Keratinocyte (primary cell): ENCODE measurements at regions not wholly inside any gene's neighbourhood (a gene's known extent, or its start where the extent isn't known, plus 50 kb on each side); places are given as distances from the start of the nearest gene placed in this dataset.

Source experiments
- DNase-seq: peaks from one replicate; pipeline ENCODE4 v3.0.0-alpha.2; 2011; ENCODE audit warnings: low read depth, missing footprints, low spot score
- FAIRE-seq: peaks from 2 replicates; lab custom pipeline; 2011; peaks lifted over from hg19 to GRCh38; lab: Jason Lieb, UNC
- H2AFZ ChIP-seq: 2 replicates; pipeline ENCODE4 v1.6.0; 2012; ENCODE audit warnings: low read length, control low read depth, inconsistent platforms; ENCODE audit not compliant: control insufficient read depth
- H3K27ac ChIP-seq: 2 replicates; pipeline ENCODE4 v1.5.1; 2011; ENCODE audit warnings: low read length; ENCODE audit not compliant: control insufficient read depth, insufficient read depth
- H3K27me3 ChIP-seq: 3 replicates; pipeline ENCODE4 v1.6.0; 2011; ENCODE audit warnings: low read length; ENCODE audit not compliant: control insufficient read depth, insufficient read depth; ENCODE audit errors: extremely low read depth
- H3K36me3 ChIP-seq, 2 experiments: 2 replicates in 1 of 2; 3 replicates in 1 of 2; pipeline ENCODE4 v1.5.1; 2011; ENCODE audit warnings: low read length in 2 of 2, mild to moderate bottlenecking in 1 of 2; ENCODE audit not compliant: control insufficient read depth in 2 of 2, insufficient read depth in 2 of 2; ENCODE audit errors: extremely low read depth in 1 of 2
- H3K4me1 ChIP-seq: 3 replicates; pipeline ENCODE4 v1.5.1; 2011; ENCODE audit warnings: low read length; ENCODE audit not compliant: control insufficient read depth, insufficient read depth; ENCODE audit errors: extremely low read depth
- H3K4me2 ChIP-seq: 3 replicates; pipeline ENCODE4 v1.6.0; 2011; ENCODE audit warnings: low read depth, low read length; ENCODE audit not compliant: control insufficient read depth, insufficient read depth; ENCODE audit errors: extremely low read depth
- H3K4me3 ChIP-seq, 3 experiments: fragments of 200-600 bp in 1 of 3; sonication (generic) in 1 of 3; 2 replicates in 2 of 3; 3 replicates in 1 of 3; pipeline ENCODE4 v1.5.1; 2011 to 2016; ENCODE audit warnings: low read length in 3 of 3, mild to moderate bottlenecking in 3 of 3, control low read depth in 2 of 3, inconsistent platforms in 1 of 3, low read depth in 1 of 3, mixed read lengths in 1 of 3, mixed run types in 1 of 3, moderate library complexity in 1 of 3; ENCODE audit not compliant: control insufficient read depth in 2 of 3, insufficient read depth in 2 of 3; ENCODE audit errors: extremely low read depth in 1 of 3
- H3K79me2 ChIP-seq: 2 replicates; pipeline ENCODE4 v1.6.0; 2012; ENCODE audit warnings: low read length; ENCODE audit not compliant: control insufficient read depth, insufficient read depth
- H3K9ac ChIP-seq: 3 replicates; pipeline ENCODE4 v1.6.0; 2011; ENCODE audit warnings: low read length; ENCODE audit not compliant: control insufficient read depth, insufficient read depth; ENCODE audit errors: extremely low read depth
- H3K9me1 ChIP-seq: 3 replicates; pipeline ENCODE4 v1.6.0; 2011; ENCODE audit warnings: low read length; ENCODE audit not compliant: control insufficient read depth, insufficient read depth; ENCODE audit errors: extremely low read depth
- H3K9me3 ChIP-seq: 2 replicates; pipeline ENCODE4 v1.5.1; 2012; ENCODE audit warnings: low read depth, low read length; ENCODE audit not compliant: control insufficient read depth
- H4K20me1 ChIP-seq: 3 replicates; pipeline ENCODE4 v1.6.0; 2011; ENCODE audit warnings: low read length; ENCODE audit not compliant: control insufficient read depth, insufficient read depth; ENCODE audit errors: extremely low read depth
- CTCF ChIP-seq, 3 experiments: IDR thresholded peaks in 1 of 3; conservative IDR thresholded peaks in 1 of 3; optimal IDR thresholded peaks in 1 of 3; 2 replicates in 2 of 3; 3 replicates in 1 of 3; pipeline versions ENCODE3 to v1.5.1; 2011; ENCODE audit warnings: low read length in 3 of 3, mild to moderate bottlenecking in 3 of 3, moderate library complexity in 2 of 3, control low read depth in 1 of 3, inconsistent platforms in 1 of 3; ENCODE audit not compliant: insufficient read depth in 2 of 3; ENCODE audit errors: extremely low read depth in 1 of 3
- EZH2 ChIP-seq: IDR thresholded peaks from one replicate; pipeline ENCODE4 v1.6.1; 2012; ENCODE audit warnings: inconsistent platforms, mild to moderate bottlenecking, low read length, moderate library complexity
- dilution Hi-C: fragments of 300-500 bp; cut with MboI; formaldehyde crosslinking; loops from one replicate; pipeline ENCODE4 v1.7.0; 2020; ENCODE audit warnings: low sequenced_read_pairs; ENCODE audit not compliant: extremely low pct_ligation_motif_present

- Histone ChIP-seq H3K27ac (peak overlapping the region; percentile 32), H3K27me3 (no peaks in the 10 kb centered on the region), H3K4me3 (no peak overlapping the region), H2AFZ (no peak overlapping the region), H3K9me3 (no peaks in the 10 kb centered on the region), H4K20me1 (no peaks in the 10 kb centered on the region), H3K9ac (no peak overlapping the region), H3K79me2 (no peaks in the 10 kb centered on the region), H3K36me3 (no peaks in the 10 kb centered on the region), H3K4me2 (peak overlapping the region; percentile 67), H3K4me1 (peaks cover 15% of the 10 kb centered on the region), H3K9me1 (no peaks in the 10 kb centered on the region)
- FAIRE-seq: no peak
- dilution Hi-C loops: no loop called here
- TF ChIP-seq CTCF (optimal IDR thresholded peaks at IDR 0.05 in 1 of 3, IDR thresholded peaks at IDR 0.05 in 1 of 3, conservative IDR thresholded peaks at IDR 0.05 in 1 of 3; ENCODE audit: extremely low read depth in 1 of 3, insufficient read depth in 2 of 3, low read length in 3 of 3) (no peak), EZH2 (no peak)
- DNase-seq: no peak
These were observed 149.8 kb upstream of the PRKCQ start for GRCh38 chr10:6729861-6730344.

GRCh38 chr10:6729071-6729774, 149.1 kb upstream of the PRKCQ start:
- Histone ChIP-seq H3K27ac (peak overlapping the region; percentile 32), H3K4me2 (peak overlapping the region; percentile 67), H3K9me3 (no peaks in the 10 kb centered on the region), H3K36me3 (no peaks in the 10 kb centered on the region), H3K27me3 (no peaks in the 10 kb centered on the region), H3K4me3 (peak overlapping the region in 1 of 3 experiments; percentile 26), H2AFZ (no peak overlapping the region), H3K9ac (peak overlapping the region; percentile 22), H3K9me1 (no peaks in the 10 kb centered on the region), H3K4me1 (peaks cover 15% of the 10 kb centered on the region), H3K79me2 (no peaks in the 10 kb centered on the region), H4K20me1 (no peaks in the 10 kb centered on the region)
- dilution Hi-C loops: no loop called here
- peak; percentile 85 for DNase-seq
- TF ChIP-seq CTCF (optimal IDR thresholded peaks at IDR 0.05 in 1 of 3, IDR thresholded peaks at IDR 0.05 in 1 of 3, conservative IDR thresholded peaks at IDR 0.05 in 1 of 3; ENCODE audit: extremely low read depth in 1 of 3, insufficient read depth in 2 of 3, low read length in 3 of 3) (no peak), EZH2 (no peak)
- peak; percentile 98 for FAIRE-seq
